Skeletal muscle tissue (tissue), 3 donors: ENCODE measurements at regions not wholly inside any gene's neighbourhood (a gene's known extent, or its start where the extent isn't known, plus 50 kb on each side); places are given as distances from the start of the nearest gene placed in this dataset.
A peak's percentile ranks its signal among the peaks of the same experiment; 100 is the strongest.

Source experiments
- H3K27ac ChIP-seq: one replicate; pipeline ENCODE4 v1.7.0; 2013; ENCODE audit warnings: mild to moderate bottlenecking, low read depth, low read length, inconsistent platforms
- H3K27me3 ChIP-seq, 3 donors: one replicate each; pipeline ENCODE4 v1.7.0; 2013; ENCODE audit warnings: low read length in 3 of 3; ENCODE audit not compliant: control insufficient read depth in 3 of 3, insufficient read depth in 3 of 3
- H3K36me3 ChIP-seq, 3 donors: one replicate each; pipeline ENCODE4 v1.7.0; 2013; ENCODE audit warnings: low read length in 3 of 3; ENCODE audit not compliant: control insufficient read depth in 3 of 3, insufficient read depth in 3 of 3
- H3K4me1 ChIP-seq, 3 donors: one replicate each; pipeline ENCODE4 v1.7.0; 2013; ENCODE audit warnings: low read length in 3 of 3, mild to moderate bottlenecking in 3 of 3; ENCODE audit not compliant: control insufficient read depth in 3 of 3, insufficient read depth in 3 of 3
- H3K4me3 ChIP-seq, 3 donors: one replicate each; pipeline ENCODE4 v1.7.0; 2013; ENCODE audit warnings: low read length in 3 of 3
- H3K9ac ChIP-seq, 3 donors: one replicate each; pipeline ENCODE4 v1.7.0; 2013; ENCODE audit warnings: low read length in 3 of 3, mild to moderate bottlenecking in 3 of 3, moderate library complexity in 2 of 3, low read depth in 1 of 3
- H3K9me3 ChIP-seq, 3 donors: one replicate each; pipeline ENCODE4 v1.7.0; 2013; ENCODE audit warnings: low read length in 3 of 3; ENCODE audit not compliant: control insufficient read depth in 3 of 3
- donor health status: Osteomylitis.

DNA sequence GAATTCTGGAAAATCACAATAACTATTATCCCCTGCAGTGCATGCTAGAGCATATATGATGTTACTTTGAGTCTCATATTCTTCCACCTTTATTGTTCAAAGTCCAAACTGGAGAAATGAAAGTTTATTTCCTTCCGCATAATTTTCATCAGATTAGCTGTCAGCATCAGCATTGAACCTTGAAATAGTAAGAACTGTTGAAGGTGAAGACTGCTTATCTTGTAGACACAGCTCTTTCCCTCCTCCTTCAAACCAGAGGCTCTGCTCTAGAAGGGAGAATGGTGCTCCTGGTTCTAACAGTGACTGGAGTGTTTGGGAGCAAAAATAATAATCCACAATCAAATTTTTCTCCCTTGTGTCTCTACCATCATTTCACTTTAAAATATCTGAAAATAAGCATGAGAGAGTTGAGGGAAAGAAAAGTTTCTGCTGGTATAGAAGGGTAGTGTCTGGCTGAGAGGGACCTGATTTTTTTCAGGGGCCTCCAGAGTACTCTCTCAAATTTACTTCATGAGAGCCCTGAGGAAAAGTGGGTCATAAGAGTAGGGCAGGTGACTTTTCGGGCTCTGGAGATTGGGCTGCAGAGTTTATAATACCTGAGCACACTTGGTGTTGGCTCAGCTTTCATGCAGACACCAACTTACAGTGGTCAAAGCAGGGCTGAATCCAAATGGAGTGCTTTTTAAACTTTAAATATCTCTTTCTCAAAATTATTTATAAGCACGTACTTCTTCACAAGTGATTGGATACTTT is 170.4 kb downstream of the ZDHHC21 start:
- Histone ChIP-seq H3K4me1 (no peaks in the 10 kb centered on the region), H3K27me3 (no peaks in the 10 kb centered on the region), H3K9ac (no peak overlapping the region), H3K4me3 (no peak overlapping the region), H3K27ac (no peak overlapping the region), H3K36me3 (no peaks in the 10 kb centered on the region), H3K9me3 (no peaks in the 10 kb centered on the region)

DNA sequence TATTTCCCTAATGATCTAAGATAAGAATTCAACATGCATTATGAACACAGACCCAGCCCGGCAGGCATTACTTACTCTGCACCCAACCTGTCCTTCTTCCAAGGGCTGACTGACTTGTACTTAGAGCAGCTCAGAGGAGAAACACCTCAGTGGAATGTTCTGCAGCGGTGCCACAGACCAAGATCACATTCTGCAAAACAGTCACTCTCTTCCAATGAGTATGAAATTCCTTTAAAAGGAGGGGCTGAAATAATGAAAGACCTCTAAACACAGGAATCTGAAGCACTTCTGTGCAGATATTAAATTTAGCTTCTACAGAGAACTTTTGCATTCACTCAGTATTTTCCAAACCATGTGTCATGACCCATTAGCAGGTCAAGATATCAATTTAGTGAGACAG is 172.9 kb downstream of the ZDHHC21 start:
- no peak overlapping the region for H3K9ac ChIP-seq
- no peak overlapping the region for H3K4me3 ChIP-seq
- no peaks in the 10 kb centered on the region for H3K9me3 ChIP-seq
- H3K27ac ChIP-seq = no peak overlapping the region
- no peaks in the 10 kb centered on the region for H3K36me3 ChIP-seq
- peaks cover 0 to 9% (median 6%) of the 10 kb centered on the region in 3 donors for H3K4me1 ChIP-seq
- no peaks in the 10 kb centered on the region for H3K27me3 ChIP-seq

GRCh38 chr9:14517154-14517906 is 175.9 kb downstream of the ZDHHC21 start:
- Histone ChIP-seq H3K9ac (no peak overlapping the region), H3K9me3 (no peaks in the 10 kb centered on the region), H3K4me3 (no peak overlapping the region), H3K27ac (no peak overlapping the region), H3K36me3 (no peaks in the 10 kb centered on the region), H3K4me1 (peaks cover 0 to 9% (median 6%) of the 10 kb centered on the region in 3 donors), H3K27me3 (no peaks in the 10 kb centered on the region)

- Histone ChIP-seq H3K4me1 (peaks cover 0 to 9% (median 6%) of the 10 kb centered on the region in 3 donors), H3K9ac (no peak overlapping the region), H3K27me3 (no peaks in the 10 kb centered on the region), H3K36me3 (no peaks in the 10 kb centered on the region), H3K9me3 (no peaks in the 10 kb centered on the region), H3K27ac (no peak overlapping the region), H3K4me3 (no peak overlapping the region)
These were observed 176.6 kb downstream of the ZDHHC21 start for GRCh38 chr9:14516656-14517055.

- no peaks in the 10 kb centered on the region for H3K36me3 ChIP-seq
- H3K9ac ChIP-seq = no peak overlapping the region
- peak overlapping the region; percentile 37 to 51 (median 44) for H3K4me3 ChIP-seq
- no peak overlapping the region for H3K27ac ChIP-seq
- no peaks in the 10 kb centered on the region for H3K9me3 ChIP-seq
- peaks cover 0 to 9% (median 6%) of the 10 kb centered on the region in 3 donors for H3K4me1 ChIP-seq
- no peaks in the 10 kb centered on the region for H3K27me3 ChIP-seq
These were observed 177.5 kb downstream of the ZDHHC21 start for GRCh38 chr9:14515571-14516198.

- Histone ChIP-seq H3K4me3 (no peak overlapping the region), H3K9me3 (no peaks in the 10 kb centered on the region), H3K9ac (no peak overlapping the region), H3K27ac (no peak overlapping the region), H3K36me3 (no peaks in the 10 kb centered on the region), H3K4me1 (peaks cover 0 to 9% (median 6%) of the 10 kb centered on the region in 3 donors), H3K27me3 (no peaks in the 10 kb centered on the region)
These were observed 178.2 kb downstream of the ZDHHC21 start for GRCh38 chr9:14515049-14515448.

DNA sequence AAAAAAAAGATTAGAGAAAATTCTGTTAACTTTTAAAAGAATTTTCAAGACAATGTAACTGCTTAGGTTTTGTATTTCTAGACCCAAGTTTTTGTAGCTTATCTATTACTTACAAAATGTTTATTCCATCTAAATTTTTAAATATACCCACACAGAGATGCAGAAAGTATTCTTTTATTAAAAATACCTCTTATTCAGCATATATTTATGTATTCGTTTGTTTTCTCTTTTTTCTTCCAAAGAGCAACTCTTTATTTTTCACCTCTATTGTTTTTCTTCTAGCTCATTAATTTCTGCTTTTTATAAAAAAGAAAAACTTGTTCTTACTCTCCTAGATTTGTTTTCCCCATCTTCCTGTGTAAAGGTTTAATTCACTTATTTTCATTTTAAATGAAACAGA is 180.3 kb downstream of the ZDHHC21 start:
- Histone ChIP-seq H3K9ac (no peak overlapping the region), H3K4me1 (peaks cover 0 to 9% (median 6%) of the 10 kb centered on the region in 3 donors), H3K9me3 (no peaks in the 10 kb centered on the region), H3K27me3 (no peaks in the 10 kb centered on the region), H3K27ac (no peak overlapping the region), H3K4me3 (no peak overlapping the region), H3K36me3 (no peaks in the 10 kb centered on the region)

DNA sequence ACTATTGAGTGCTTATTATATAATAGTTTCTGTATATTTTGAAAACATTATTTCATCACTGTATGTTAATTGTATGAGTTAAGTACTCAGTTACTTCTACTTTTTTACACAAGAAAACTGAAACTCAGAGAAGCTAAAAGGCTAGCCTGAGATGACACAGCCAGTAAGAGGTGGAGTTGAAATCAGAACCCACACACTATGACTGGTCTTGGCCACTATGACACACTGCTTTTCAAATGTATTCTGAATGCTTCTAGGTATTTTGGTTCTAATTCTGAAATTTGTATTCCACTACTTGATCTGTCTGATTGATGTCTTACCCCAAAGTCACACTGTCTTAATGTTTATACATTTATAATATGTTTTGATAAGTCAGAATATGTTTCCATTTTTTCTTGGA is 181.8 kb downstream of the ZDHHC21 start:
- Histone ChIP-seq H3K9ac (no peak overlapping the region), H3K4me3 (no peak overlapping the region), H3K4me1 (peaks cover 0 to 9% (median 6%) of the 10 kb centered on the region in 3 donors), H3K27ac (no peak overlapping the region), H3K27me3 (no peaks in the 10 kb centered on the region), H3K36me3 (no peaks in the 10 kb centered on the region), H3K9me3 (no peaks in the 10 kb centered on the region)

DNA sequence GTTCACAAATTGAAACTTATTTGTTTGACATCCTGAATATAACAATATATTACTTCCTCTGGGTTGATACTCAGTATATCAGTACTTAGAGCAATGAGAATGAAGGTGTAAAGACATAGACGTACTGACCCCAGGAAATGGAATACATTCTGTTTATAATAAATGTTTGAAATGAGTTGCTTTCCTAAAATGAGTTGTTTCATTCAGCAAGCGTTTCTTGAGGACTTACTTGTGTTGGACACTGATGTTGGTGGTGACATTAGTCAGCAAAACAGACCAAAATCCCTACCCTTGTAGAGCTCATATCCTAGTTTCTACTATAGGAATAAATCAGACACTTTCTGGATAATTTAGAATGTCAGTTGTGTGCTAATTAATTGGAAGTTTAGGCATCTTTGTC is 184.3 kb downstream of the ZDHHC21 start:
- H3K27ac ChIP-seq = no peak overlapping the region
- no peaks in the 10 kb centered on the region for H3K4me1 ChIP-seq
- H3K27me3 ChIP-seq = no peaks in the 10 kb centered on the region
- H3K9ac ChIP-seq = no peak overlapping the region
- H3K36me3 ChIP-seq = no peaks in the 10 kb centered on the region
- no peaks in the 10 kb centered on the region for H3K9me3 ChIP-seq
- H3K4me3 ChIP-seq = no peak overlapping the region

DNA sequence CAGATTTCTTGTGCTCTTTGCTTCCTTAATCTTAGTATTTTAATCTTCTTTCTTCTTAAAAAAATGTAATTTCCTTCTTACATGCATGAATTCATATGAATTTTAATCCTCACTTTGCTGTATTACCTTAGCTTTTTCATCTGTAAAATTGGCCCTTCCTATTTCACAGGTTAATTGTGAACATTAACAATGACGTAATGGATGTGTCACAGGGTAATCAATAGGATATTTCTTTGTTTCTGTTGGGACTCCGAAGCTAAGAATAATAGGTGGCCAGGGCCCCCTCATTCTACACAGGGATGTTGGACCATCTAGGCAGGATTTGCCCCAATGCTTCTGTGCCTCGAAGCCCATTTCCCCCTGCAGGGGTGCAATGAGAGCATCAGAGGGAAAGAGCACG is 187.4 kb upstream of the NFIB start:
- Histone ChIP-seq H3K36me3 (no peaks in the 10 kb centered on the region), H3K27me3 (no peaks in the 10 kb centered on the region), H3K9ac (no peak overlapping the region), H3K4me1 (no peaks in the 10 kb centered on the region), H3K27ac (no peak overlapping the region), H3K9me3 (no peaks in the 10 kb centered on the region), H3K4me3 (no peak overlapping the region)
